ENCODE measurements at regions not wholly inside any gene's neighbourhood (a gene's known extent, or its start where the extent isn't known, plus 50 kb on each side); places are given as distances from the start of the nearest gene placed in this dataset.

- no peak overlapping the region for H3K4me3 ChIP-seq (ENCODE audit: low read depth, low read length)
- no peaks in the 10 kb centered on the region for H3K9me3 ChIP-seq (ENCODE audit: control insufficient read depth, insufficient read depth, low read depth, low read length)
- no peaks in the 10 kb centered on the region for H3K36me3 ChIP-seq (ENCODE audit: control insufficient read depth, insufficient read depth, low read length)
- no peak overlapping the region for H3K9ac ChIP-seq (ENCODE audit: low read length)
- H3K27me3 ChIP-seq (ENCODE audit: control insufficient read depth, insufficient read depth, low read length) = no peaks in the 10 kb centered on the region
- no peak overlapping the region for H3K27ac ChIP-seq (ENCODE audit: low read depth, low read length)
- H3K4me1 ChIP-seq (ENCODE audit: control insufficient read depth, insufficient read depth, low read length) = no peaks in the 10 kb centered on the region
Measured at GRCh38 chr6:156703719-156704118, 73.5 kb upstream of the ARID1B start.

GRCh38 chr6:156701966-156702365 lies 75.2 kb upstream of the ARID1B start:
- Histone ChIP-seq H3K27me3 (ENCODE audit: control insufficient read depth, insufficient read depth, low read length) (no peaks in the 10 kb centered on the region), H3K36me3 (ENCODE audit: control insufficient read depth, insufficient read depth, low read length) (no peaks in the 10 kb centered on the region), H3K9ac (ENCODE audit: low read length) (no peak overlapping the region), H3K4me3 (ENCODE audit: low read depth, low read length) (no peak overlapping the region), H3K9me3 (ENCODE audit: control insufficient read depth, insufficient read depth, low read depth, low read length) (no peaks in the 10 kb centered on the region), H3K27ac (ENCODE audit: low read depth, low read length) (no peak overlapping the region), H3K4me1 (ENCODE audit: control insufficient read depth, insufficient read depth, low read length) (no peaks in the 10 kb centered on the region)

- Histone ChIP-seq H3K36me3 (ENCODE audit: control insufficient read depth, insufficient read depth, low read length) (no peaks in the 10 kb centered on the region), H3K9me3 (ENCODE audit: control insufficient read depth, insufficient read depth, low read depth, low read length) (no peaks in the 10 kb centered on the region), H3K9ac (ENCODE audit: low read length) (no peak overlapping the region), H3K4me3 (ENCODE audit: low read depth, low read length) (no peak overlapping the region), H3K4me1 (ENCODE audit: control insufficient read depth, insufficient read depth, low read length) (no peaks in the 10 kb centered on the region), H3K27me3 (ENCODE audit: control insufficient read depth, insufficient read depth, low read length) (no peaks in the 10 kb centered on the region), H3K27ac (ENCODE audit: low read depth, low read length) (no peak overlapping the region)
Measured at GRCh38 chr6:156700440-156701057, 76.6 kb upstream of the ARID1B start.

- Histone ChIP-seq H3K9ac (ENCODE audit: low read length) (no peak overlapping the region), H3K27me3 (ENCODE audit: control insufficient read depth, insufficient read depth, low read length) (no peaks in the 10 kb centered on the region), H3K4me3 (ENCODE audit: low read depth, low read length) (no peak overlapping the region), H3K36me3 (ENCODE audit: control insufficient read depth, insufficient read depth, low read length) (no peaks in the 10 kb centered on the region), H3K9me3 (ENCODE audit: control insufficient read depth, insufficient read depth, low read depth, low read length) (no peaks in the 10 kb centered on the region), H3K4me1 (ENCODE audit: control insufficient read depth, insufficient read depth, low read length) (no peaks in the 10 kb centered on the region), H3K27ac (ENCODE audit: low read depth, low read length) (no peak overlapping the region)
Measured at GRCh38 chr6:156699935-156700334, 77.2 kb upstream of the ARID1B start.

GRCh38 chr6:156699017-156699421 lies 78.2 kb upstream of the ARID1B start:
- H3K4me1 ChIP-seq (ENCODE audit: control insufficient read depth, insufficient read depth, low read length) = no peaks in the 10 kb centered on the region

GRCh38 chr6:156698239-156699016 lies 78.8 kb upstream of the ARID1B start:
- H3K27me3 ChIP-seq (ENCODE audit: control insufficient read depth, insufficient read depth, low read length) = no peaks in the 10 kb centered on the region
- no peaks in the 10 kb centered on the region for H3K4me1 ChIP-seq (ENCODE audit: control insufficient read depth, insufficient read depth, low read length)
- H3K9me3 ChIP-seq (ENCODE audit: control insufficient read depth, insufficient read depth, low read depth, low read length) = no peaks in the 10 kb centered on the region
- H3K9ac ChIP-seq (ENCODE audit: low read length) = no peak overlapping the region
- no peaks in the 10 kb centered on the region for H3K36me3 ChIP-seq (ENCODE audit: control insufficient read depth, insufficient read depth, low read length)
- H3K4me3 ChIP-seq (ENCODE audit: low read depth, low read length) = no peak overlapping the region
- H3K27ac ChIP-seq (ENCODE audit: low read depth, low read length) = no peak overlapping the region

More at GRCh38 chr6:156699017-156699421, 78.2 kb upstream of the ARID1B start:
- H3K27me3 ChIP-seq (ENCODE audit: control insufficient read depth, insufficient read depth, low read length) = no peaks in the 10 kb centered on the region
- no peaks in the 10 kb centered on the region for H3K36me3 ChIP-seq (ENCODE audit: control insufficient read depth, insufficient read depth, low read length)
- H3K9me3 ChIP-seq (ENCODE audit: control insufficient read depth, insufficient read depth, low read depth, low read length) = no peaks in the 10 kb centered on the region
- no peak overlapping the region for H3K27ac ChIP-seq (ENCODE audit: low read depth, low read length)
- H3K4me3 ChIP-seq (ENCODE audit: low read depth, low read length) = no peak overlapping the region
- H3K9ac ChIP-seq (ENCODE audit: low read length) = no peak overlapping the region

- H3K27me3 ChIP-seq (ENCODE audit: control insufficient read depth, insufficient read depth, low read length) = no peaks in the 10 kb centered on the region
- no peaks in the 10 kb centered on the region for H3K4me1 ChIP-seq (ENCODE audit: control insufficient read depth, insufficient read depth, low read length)
- no peak overlapping the region for H3K9ac ChIP-seq (ENCODE audit: low read length)
- no peak overlapping the region for H3K4me3 ChIP-seq (ENCODE audit: low read depth, low read length)
- H3K9me3 ChIP-seq (ENCODE audit: control insufficient read depth, insufficient read depth, low read depth, low read length) = no peaks in the 10 kb centered on the region
- no peak overlapping the region for H3K27ac ChIP-seq (ENCODE audit: low read depth, low read length)
- H3K36me3 ChIP-seq (ENCODE audit: control insufficient read depth, insufficient read depth, low read length) = no peaks in the 10 kb centered on the region
Measured at GRCh38 chr6:156697225-156697830, 79.8 kb upstream of the ARID1B start.

GRCh38 chr6:156695742-156696141 lies 81.4 kb upstream of the ARID1B start:
- no peaks in the 10 kb centered on the region for H3K4me1 ChIP-seq (ENCODE audit: control insufficient read depth, insufficient read depth, low read length)
- no peaks in the 10 kb centered on the region for H3K27me3 ChIP-seq (ENCODE audit: control insufficient read depth, insufficient read depth, low read length)
- no peak overlapping the region for H3K9ac ChIP-seq (ENCODE audit: low read length)
- no peaks in the 10 kb centered on the region for H3K36me3 ChIP-seq (ENCODE audit: control insufficient read depth, insufficient read depth, low read length)
- no peak overlapping the region for H3K27ac ChIP-seq (ENCODE audit: low read depth, low read length)
- H3K9me3 ChIP-seq (ENCODE audit: control insufficient read depth, insufficient read depth, low read depth, low read length) = no peaks in the 10 kb centered on the region
- no peak overlapping the region for H3K4me3 ChIP-seq (ENCODE audit: low read depth, low read length)

GRCh38 chr6:156694679-156695078 lies 82.5 kb upstream of the ARID1B start:
- Histone ChIP-seq H3K36me3 (ENCODE audit: control insufficient read depth, insufficient read depth, low read length) (no peaks in the 10 kb centered on the region), H3K27ac (ENCODE audit: low read depth, low read length) (no peak overlapping the region), H3K9ac (ENCODE audit: low read length) (no peak overlapping the region), H3K4me3 (ENCODE audit: low read depth, low read length) (no peak overlapping the region), H3K27me3 (ENCODE audit: control insufficient read depth, insufficient read depth, low read length) (no peaks in the 10 kb centered on the region), H3K9me3 (ENCODE audit: control insufficient read depth, insufficient read depth, low read depth, low read length) (no peaks in the 10 kb centered on the region), H3K4me1 (ENCODE audit: control insufficient read depth, insufficient read depth, low read length) (no peaks in the 10 kb centered on the region)

- Histone ChIP-seq H3K9ac (ENCODE audit: low read length) (no peak overlapping the region), H3K27me3 (ENCODE audit: control insufficient read depth, insufficient read depth, low read length) (no peaks in the 10 kb centered on the region), H3K9me3 (ENCODE audit: control insufficient read depth, insufficient read depth, low read depth, low read length) (no peaks in the 10 kb centered on the region), H3K4me1 (ENCODE audit: control insufficient read depth, insufficient read depth, low read length) (peaks cover 7% of the 10 kb centered on the region; the same call in 1 of the 2 replicates), H3K4me3 (ENCODE audit: low read depth, low read length) (no peak overlapping the region), H3K36me3 (ENCODE audit: control insufficient read depth, insufficient read depth, low read length) (no peaks in the 10 kb centered on the region), H3K27ac (ENCODE audit: low read depth, low read length) (no peak overlapping the region)
Measured at GRCh38 chr6:156691018-156691417, 86.2 kb upstream of the ARID1B start.

GRCh38 chr6:156689656-156690055 lies 87.5 kb upstream of the ARID1B start:
- H3K36me3 ChIP-seq (ENCODE audit: control insufficient read depth, insufficient read depth, low read length) = no peaks in the 10 kb centered on the region
- peaks cover 12% of the 10 kb centered on the region for H3K4me1 ChIP-seq (ENCODE audit: control insufficient read depth, insufficient read depth, low read length)
- H3K27me3 ChIP-seq (ENCODE audit: control insufficient read depth, insufficient read depth, low read length) = no peaks in the 10 kb centered on the region
- H3K27ac ChIP-seq (ENCODE audit: low read depth, low read length) = no peak overlapping the region
- H3K9ac ChIP-seq (ENCODE audit: low read length) = no peak overlapping the region
- H3K4me3 ChIP-seq (ENCODE audit: low read depth, low read length) = no peak overlapping the region
- no peaks in the 10 kb centered on the region for H3K9me3 ChIP-seq (ENCODE audit: control insufficient read depth, insufficient read depth, low read depth, low read length)
